HG03066 (cell line): ENCODE measurements at regions not wholly inside any gene's neighbourhood (a gene's known extent, or its start where the extent isn't known, plus 50 kb on each side); places are given as distances from the start of the nearest gene placed in this dataset.
"Not testable (repeated sequence)": the region's sequence is repeated elsewhere in the genome, so short reads cannot be mapped to it uniquely, and the experiment has no call there.

Experiments used
- ATAC-seq: cut with Tn5 transposase; IDR thresholded peaks from one replicate; pipeline ENCODE4 v1.9.1; 2021; ENCODE audit warnings: low read depth; ENCODE audit not compliant: unreplicated experiment

DNA sequence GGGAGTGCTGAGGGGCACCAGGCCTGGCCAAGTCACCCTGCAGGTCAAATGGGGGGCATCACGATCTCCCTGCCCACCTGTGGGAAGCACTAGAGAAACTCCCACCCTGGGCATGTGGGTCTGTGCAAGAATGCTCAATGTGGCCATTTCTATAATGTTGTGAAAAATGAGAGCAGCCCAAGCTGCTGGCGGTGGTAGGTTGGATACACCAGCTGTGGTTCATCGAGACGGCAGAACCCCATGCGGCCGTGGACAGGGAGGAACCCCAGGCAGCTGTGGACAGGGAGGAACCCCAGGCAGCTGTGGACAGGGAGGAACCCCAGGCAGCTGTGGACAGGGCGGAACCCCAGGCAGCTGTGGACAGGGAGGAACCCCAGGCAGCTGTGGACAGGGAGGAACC is 129.1 kb downstream of the BRD1 start:
- not testable (repeated sequence) for ATAC-seq

GRCh38 chr22:49697047-49697446 is 130.6 kb downstream of the BRD1 start:
- ATAC-seq, result no peak

- ATAC-seq, result no peak
Measured at GRCh38 chr22:49694462-49695260, 133.0 kb downstream of the BRD1 start.

DNA sequence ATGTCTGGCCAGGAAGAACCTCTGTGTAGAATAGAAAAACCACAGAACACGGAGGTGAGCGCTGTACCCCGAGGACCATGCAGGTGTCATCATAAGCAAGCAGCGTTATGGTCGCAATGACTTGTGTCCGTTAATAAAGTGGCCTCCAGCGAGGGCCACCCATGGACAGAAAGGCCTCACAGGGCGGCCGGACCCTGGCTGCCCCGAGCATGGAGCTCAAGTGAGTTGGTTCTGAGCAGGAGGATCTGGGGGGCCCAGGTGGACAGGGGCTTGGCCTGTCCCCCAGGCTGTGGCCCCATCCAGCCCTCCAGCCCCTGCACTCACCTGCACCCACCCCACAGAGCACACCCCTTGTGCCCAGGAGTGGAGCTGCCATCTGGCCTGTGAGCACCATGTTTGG is 133.8 kb downstream of the BRD1 start:
- ATAC-seq, result no peak

GRCh38 chr22:49693416-49693815 is 134.3 kb downstream of the BRD1 start:
- ATAC-seq, result no peak

- ATAC-seq, result no peak
Measured at GRCh38 chr22:49692499-49693225, 135.0 kb downstream of the BRD1 start.

GRCh38 chr22:49691256-49691655 is 136.4 kb downstream of the BRD1 start:
- no peak for ATAC-seq

GRCh38 chr22:49690454-49690853 is 137.2 kb downstream of the BRD1 start:
- ATAC-seq, result no peak

- no peak for ATAC-seq
Measured at GRCh38 chr22:49689858-49690257, 137.8 kb downstream of the BRD1 start.

- no peak for ATAC-seq
Measured at GRCh38 chr22:49689255-49689770, 138.4 kb downstream of the BRD1 start.

DNA sequence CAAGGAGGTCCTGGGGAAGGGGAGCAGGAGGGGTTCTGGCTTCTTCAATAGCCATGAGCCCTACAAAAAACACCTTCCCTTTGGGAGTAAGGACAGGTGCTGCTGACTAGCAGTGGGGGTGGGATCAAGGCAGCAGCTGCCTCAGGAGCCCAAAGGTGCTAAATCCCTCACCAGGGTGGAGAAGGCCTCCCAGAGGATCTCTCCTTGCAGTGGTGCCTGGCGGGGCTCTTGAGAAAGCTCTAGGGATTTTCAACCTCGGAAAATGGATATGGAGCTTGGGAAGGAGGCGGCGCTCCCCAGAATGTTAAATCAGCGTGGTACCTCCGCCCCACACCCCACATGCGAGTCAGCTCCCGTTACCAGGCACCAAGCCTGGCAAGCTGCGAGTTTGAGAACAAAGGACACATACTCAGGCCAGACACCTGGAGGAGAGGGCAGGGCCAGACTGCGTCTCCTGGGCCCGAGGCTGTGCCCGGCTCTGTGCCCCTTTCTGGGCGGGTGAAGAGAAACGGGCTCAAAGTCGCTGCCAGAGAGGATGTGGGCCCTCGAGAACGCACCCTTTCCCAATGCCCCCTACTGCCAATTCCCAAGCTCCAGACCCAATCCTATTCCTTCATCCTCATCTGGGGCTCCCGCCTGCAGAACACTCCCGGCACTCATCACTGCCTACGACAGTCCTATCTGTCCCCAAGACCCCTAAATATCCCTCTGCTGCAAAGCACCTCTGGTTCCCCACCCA is 139.0 kb downstream of the BRD1 start:
- ATAC-seq, result no peak

GRCh38 chr22:49687786-49688515 is 139.7 kb downstream of the BRD1 start:
- no peak for ATAC-seq

DNA sequence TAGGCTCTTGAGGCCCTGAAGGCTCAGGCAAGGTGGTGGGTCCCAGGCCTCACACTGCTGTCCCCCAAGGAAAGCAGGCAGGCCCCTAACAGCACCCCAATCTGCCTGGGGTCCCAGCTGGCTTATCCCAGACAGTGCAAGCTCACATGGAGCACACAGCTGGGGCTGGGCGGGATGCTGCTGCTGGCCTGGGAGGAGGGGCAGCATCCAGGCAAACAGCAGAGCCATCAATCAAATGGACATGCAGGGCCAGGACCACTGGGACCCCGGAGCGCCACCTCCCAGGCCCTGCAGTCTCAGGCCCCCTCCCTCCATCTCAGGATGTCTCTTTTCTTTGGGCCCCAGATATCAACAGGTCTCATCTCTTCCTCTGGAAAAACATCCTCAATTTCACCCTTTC is 140.3 kb downstream of the BRD1 start:
- no peak for ATAC-seq

DNA sequence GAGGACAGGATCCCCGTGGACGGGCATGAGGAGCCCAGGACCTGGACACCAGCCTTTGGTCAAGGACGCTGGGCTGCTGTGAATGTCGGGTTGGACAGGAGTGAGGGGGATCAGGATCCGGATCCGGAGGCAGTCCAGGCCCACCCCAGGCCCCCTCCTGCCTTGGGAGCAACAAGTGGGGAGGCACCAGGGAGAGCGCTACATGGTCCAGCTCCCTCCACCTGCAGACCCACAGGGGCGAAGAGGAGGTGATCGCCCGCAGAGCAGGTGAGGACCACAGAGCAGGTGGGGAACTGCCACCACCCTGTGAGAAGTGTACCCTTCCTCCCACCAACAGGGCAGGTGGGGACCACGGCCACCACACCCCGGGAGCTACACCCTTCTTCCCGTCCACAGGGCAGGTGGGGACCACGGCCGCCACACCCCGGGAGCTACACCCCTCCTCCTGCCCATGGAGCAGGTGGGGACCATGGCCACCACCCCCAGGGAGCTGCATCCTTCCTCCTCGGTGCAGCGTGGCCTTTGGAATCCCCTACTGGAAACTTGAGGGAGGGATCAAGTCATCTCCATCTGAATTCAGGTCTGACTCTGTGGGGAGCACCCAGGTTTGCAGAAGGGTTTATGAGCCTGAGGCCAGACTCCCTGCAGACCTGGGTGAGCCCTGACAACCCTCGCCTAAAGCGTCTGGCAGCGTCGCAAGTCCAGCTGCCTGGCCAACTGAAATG is 141.0 kb downstream of the BRD1 start:
- ATAC-seq, result no peak

- no peak for ATAC-seq
Measured at GRCh38 chr22:49685686-49686085, 142.0 kb downstream of the BRD1 start.

DNA sequence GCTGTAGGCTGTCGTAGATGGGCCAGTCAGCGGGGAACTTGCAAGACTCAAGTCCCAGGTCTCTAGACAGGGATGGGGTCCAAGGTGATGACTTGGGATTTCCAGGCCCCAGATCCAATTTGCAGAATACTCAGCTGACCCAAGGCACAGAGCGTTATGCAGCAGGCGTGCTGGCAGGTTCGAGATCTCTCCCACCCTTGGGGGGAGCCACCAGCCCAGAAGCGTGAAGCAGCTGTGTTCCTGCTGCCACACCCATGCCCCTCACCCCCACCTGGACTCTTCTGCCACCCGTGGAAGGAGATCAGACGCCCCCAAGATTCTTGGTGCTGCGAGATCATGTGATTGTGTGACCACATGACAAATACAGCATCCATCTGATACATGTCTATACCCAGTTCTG is 142.6 kb downstream of the BRD1 start:
- ATAC-seq, result no peak

DNA sequence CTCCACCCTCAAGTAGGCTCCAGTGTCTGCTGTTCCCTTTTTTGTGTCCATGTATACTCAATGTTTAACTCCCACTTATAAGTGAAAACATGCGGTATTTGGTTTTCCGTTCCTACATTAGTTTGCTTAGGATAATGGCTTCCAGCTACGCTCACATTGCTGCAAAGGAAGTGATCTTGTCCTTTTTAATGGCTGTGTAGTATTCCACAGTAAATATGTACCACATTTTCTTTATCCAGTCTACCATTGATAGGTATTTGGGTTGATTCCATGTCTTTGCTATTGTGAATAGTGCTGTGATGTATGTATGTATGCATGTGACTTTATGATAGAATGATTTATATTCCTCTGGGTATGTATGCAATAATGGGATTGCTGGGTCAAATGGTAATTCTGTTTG is 144.6 kb downstream of the BRD1 start:
- ATAC-seq, result no peak

GRCh38 chr22:49680819-49681218 is 146.9 kb downstream of the BRD1 start:
- not testable (repeated sequence) for ATAC-seq

- ATAC-seq, result no peak
Measured at GRCh38 chr22:49678842-49679170, 148.9 kb downstream of the BRD1 start.
